ENCODE measurements at regions not wholly inside any gene's neighbourhood (a gene's known extent, or its start where the extent isn't known, plus 50 kb on each side); places are given as distances from the start of the nearest gene placed in this dataset.

- TF ChIP-seq, protein P1, sequence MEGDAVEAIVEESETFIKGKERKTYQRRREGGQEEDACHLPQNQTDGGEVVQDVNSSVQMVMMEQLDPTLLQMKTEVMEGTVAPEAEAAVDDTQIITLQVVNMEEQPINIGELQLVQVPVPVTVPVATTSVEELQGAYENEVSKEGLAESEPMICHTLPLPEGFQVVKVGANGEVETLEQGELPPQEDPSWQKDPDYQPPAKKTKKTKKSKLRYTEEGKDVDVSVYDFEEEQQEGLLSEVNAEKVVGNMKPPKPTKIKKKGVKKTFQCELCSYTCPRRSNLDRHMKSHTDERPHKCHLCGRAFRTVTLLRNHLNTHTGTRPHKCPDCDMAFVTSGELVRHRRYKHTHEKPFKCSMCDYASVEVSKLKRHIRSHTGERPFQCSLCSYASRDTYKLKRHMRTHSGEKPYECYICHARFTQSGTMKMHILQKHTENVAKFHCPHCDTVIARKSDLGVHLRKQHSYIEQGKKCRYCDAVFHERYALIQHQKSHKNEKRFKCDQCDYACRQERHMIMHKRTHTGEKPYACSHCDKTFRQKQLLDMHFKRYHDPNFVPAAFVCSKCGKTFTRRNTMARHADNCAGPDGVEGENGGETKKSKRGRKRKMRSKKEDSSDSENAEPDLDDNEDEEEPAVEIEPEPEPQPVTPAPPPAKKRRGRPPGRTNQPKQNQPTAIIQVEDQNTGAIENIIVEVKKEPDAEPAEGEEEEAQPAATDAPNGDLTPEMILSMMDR (conservative IDR thresholded peaks at IDR 0.05; ENCODE audit: low read depth, low read length), result no peak
- TF ChIP-seq EZH2 (IDR thresholded peaks at IDR 0.05; ENCODE audit: borderline replicate concordance, low read depth, low read length, poor library complexity, severe bottlenecking), result no peak
Measured at GRCh38 chr4:130141651-130142050, 1045.7 kb downstream of the C4orf33 start.

All from A673 (cell line).